H9 (cell line): ENCODE measurements at regions not wholly inside any gene's neighbourhood (a gene's known extent, or its start where the extent isn't known, plus 50 kb on each side); places are given as distances from the start of the nearest gene placed in this dataset.

Experiments used
- DNase-seq: peaks from one replicate; pipeline ENCODE4 v3.0.0-alpha.2; 2017
- H2AFZ ChIP-seq: one replicate; pipeline ENCODE4 v1.6.1; 2013; ENCODE audit warnings: mild to moderate bottlenecking, low read length, control low read depth, moderate library complexity
- H2AK5ac ChIP-seq: 2 replicates; pipeline ENCODE4 v1.6.1; 2013; ENCODE audit warnings: low read length, control low read depth, mixed read lengths; ENCODE audit not compliant: insufficient read length
- H2BK120ac ChIP-seq: one replicate; pipeline ENCODE4 v1.6.1; 2013; ENCODE audit warnings: low read depth, mild to moderate bottlenecking, low read length, control low read depth, inconsistent platforms; ENCODE audit not compliant: poor library complexity, severe bottlenecking
- H2BK12ac ChIP-seq: 2 replicates; pipeline ENCODE4 v1.6.1; 2013; ENCODE audit warnings: low read length, control low read depth, mixed read lengths, low read depth; ENCODE audit not compliant: insufficient read length
- H2BK15ac ChIP-seq: 2 replicates; pipeline ENCODE4 v1.6.1; 2013; ENCODE audit warnings: low read depth, low read length, control low read depth
- H2BK20ac ChIP-seq: one replicate; pipeline ENCODE4 v1.6.1; 2013; ENCODE audit warnings: low read depth, mild to moderate bottlenecking, low read length, control low read depth, inconsistent platforms; ENCODE audit not compliant: poor library complexity, severe bottlenecking
- H2BK5ac ChIP-seq: 2 replicates; pipeline ENCODE4 v1.6.1; 2013; ENCODE audit warnings: low read length, control low read depth, mixed read lengths; ENCODE audit not compliant: insufficient read length
- H3K14ac ChIP-seq: 2 replicates; pipeline ENCODE4 v1.6.1; 2013; ENCODE audit warnings: low read length, control low read depth; ENCODE audit not compliant: insufficient read depth
- H3K18ac ChIP-seq: 2 replicates; pipeline ENCODE4 v1.6.1; 2013; ENCODE audit warnings: low read depth, mild to moderate bottlenecking, mixed read lengths, low read length, control low read depth; ENCODE audit not compliant: insufficient read length
- H3K23ac ChIP-seq: 2 replicates; pipeline ENCODE4 v1.6.1; 2013; ENCODE audit warnings: low read length, control low read depth, mixed read lengths, low read depth; ENCODE audit not compliant: insufficient read length
- H3K23me2 ChIP-seq: 2 replicates; pipeline ENCODE4 v1.6.1; 2013; ENCODE audit warnings: low read depth, mild to moderate bottlenecking, mixed read lengths, low read length, control low read depth; ENCODE audit not compliant: insufficient read length, poor library complexity, severe bottlenecking
- H3K27ac ChIP-seq: 2 replicates; pipeline ENCODE4 v1.5.1; 2013; ENCODE audit warnings: low read length, control low read depth, mixed read lengths, low read depth; ENCODE audit not compliant: insufficient read length
- H3K27me3 ChIP-seq: 2 replicates; pipeline ENCODE4 v1.6.1; 2013; ENCODE audit warnings: low read length, control low read depth, inconsistent platforms; ENCODE audit not compliant: insufficient read depth
- H3K4ac ChIP-seq: 2 replicates; pipeline ENCODE4 v1.6.1; 2013; ENCODE audit warnings: low read depth, mild to moderate bottlenecking, control low read depth, inconsistent platforms, low read length, moderate library complexity
- H3K4me1 ChIP-seq: 2 replicates; pipeline ENCODE4 v1.6.1; 2013; ENCODE audit warnings: low read length, control low read depth, inconsistent platforms; ENCODE audit not compliant: insufficient read depth
- H3K4me2 ChIP-seq: 2 replicates; pipeline ENCODE4 v1.6.1; 2013; ENCODE audit warnings: low read length, control low read depth, mixed read lengths; ENCODE audit not compliant: insufficient read length, insufficient read depth
- H3K56ac ChIP-seq: 2 replicates; pipeline ENCODE4 v1.6.1; 2013; ENCODE audit warnings: low read depth, mild to moderate bottlenecking, mixed read lengths, low read length, control low read depth; ENCODE audit not compliant: insufficient read length
- H3K79me1 ChIP-seq: 2 replicates; pipeline ENCODE4 v1.6.1; 2013; ENCODE audit warnings: low read depth, mild to moderate bottlenecking, moderate library complexity, low read length, control low read depth, inconsistent platforms; ENCODE audit not compliant: insufficient read depth, poor library complexity, severe bottlenecking
- H3K79me2 ChIP-seq: 2 replicates; pipeline ENCODE4 v1.6.1; 2013; ENCODE audit warnings: low read length, control low read depth, inconsistent platforms; ENCODE audit not compliant: insufficient read depth
- H3K9ac ChIP-seq: 2 replicates; pipeline ENCODE4 v1.6.1; 2013; ENCODE audit warnings: low read length, control low read depth, mixed read lengths; ENCODE audit not compliant: insufficient read length; ENCODE audit errors: extremely low read depth
- H3K9me3 ChIP-seq: one replicate; pipeline ENCODE4 v1.6.1; 2013; ENCODE audit warnings: low read depth, low read length, inconsistent platforms; ENCODE audit not compliant: control insufficient read depth
- H3T11ph ChIP-seq: one replicate; pipeline ENCODE4 v1.6.1; 2013; ENCODE audit warnings: mild to moderate bottlenecking, low read length, control low read depth, inconsistent platforms
- H4K20me1 ChIP-seq: one replicate; pipeline ENCODE4 v1.6.1; 2013; ENCODE audit not compliant: control insufficient read depth, insufficient read length, insufficient read depth
- H4K5ac ChIP-seq: 2 replicates; pipeline ENCODE4 v1.6.1; 2013; ENCODE audit warnings: low read depth, mild to moderate bottlenecking, mixed read lengths, low read length, control low read depth; ENCODE audit not compliant: insufficient read length
- H4K8ac ChIP-seq: replicated peaks from 2 replicates; pipeline ENCODE4 v1.6.1; 2013; ENCODE audit warnings: low read length, control low read depth, mixed read lengths, low read depth; ENCODE audit not compliant: insufficient read length
- H4K91ac ChIP-seq: 2 replicates; pipeline ENCODE4 v1.6.1; 2013; ENCODE audit warnings: low read depth, mild to moderate bottlenecking, moderate library complexity, mixed read lengths, low read length, control low read depth; ENCODE audit not compliant: insufficient read length
- H3K27ac Mint-ChIP-seq, 3 experiments: 2 replicates in 2 of 3; 3 replicates in 1 of 3; pipeline ENCODE4 v1.8.0; 2020 to 2021; ENCODE audit warnings: mixed read lengths in 3 of 3, mild to moderate bottlenecking in 1 of 3, moderate library complexity in 1 of 3
- H3K27me3 Mint-ChIP-seq: 2 replicates; pipeline ENCODE4 v1.8.0; 2021; ENCODE audit warnings: low read depth, mild to moderate bottlenecking, moderate library complexity, mixed read lengths
- H3K36me3 Mint-ChIP-seq, 3 experiments: 2 replicates in 2 of 3; 3 replicates in 1 of 3; pipeline ENCODE4 v1.8.0; 2020 to 2021; ENCODE audit warnings: low read depth in 3 of 3, mixed read lengths in 3 of 3; ENCODE audit not compliant: insufficient read depth in 1 of 3
- H3K4me1 Mint-ChIP-seq, 2 experiments: 2 replicates each; pipeline ENCODE4 v1.8.0; 2020; ENCODE audit warnings: mixed read lengths in 2 of 2
- H3K4me3 Mint-ChIP-seq, 2 experiments: 2 replicates in 1 of 2; 3 replicates in 1 of 2; pipeline ENCODE4 v1.8.0; 2020 to 2021; ENCODE audit warnings: mild to moderate bottlenecking in 2 of 2, mixed read lengths in 2 of 2, moderate library complexity in 1 of 2
- H3K9me3 Mint-ChIP-seq, 2 experiments: 2 replicates in 1 of 2; 3 replicates in 1 of 2; pipeline ENCODE4 v1.8.0; 2020; ENCODE audit warnings: mild to moderate bottlenecking in 2 of 2, mixed read lengths in 2 of 2, moderate library complexity in 1 of 2
- WGBS: extraction: QIAGEN DNeasy Blood & Tissue Kit; methylation state at CpG from one replicate; pipeline ENCODE4 v1.1.7; 2013; ENCODE audit warnings: missing lambda C conversion rate, low lambda C conversion rate, mixed read lengths; ENCODE audit not compliant: insufficient read length; ENCODE audit errors: extremely low coverage; 5-methylcytosine and 5-hydroxymethylcytosine counted together
- TF ChIP-seq, protein P1 (sequence below): fragments of 200-600 bp; sonication (generic); conservative IDR thresholded peaks from 3 replicates; pipeline ENCODE4 v1.8.0; 2021; ENCODE audit warnings: antibody characterized with exemption, mild to moderate bottlenecking

DNA sequence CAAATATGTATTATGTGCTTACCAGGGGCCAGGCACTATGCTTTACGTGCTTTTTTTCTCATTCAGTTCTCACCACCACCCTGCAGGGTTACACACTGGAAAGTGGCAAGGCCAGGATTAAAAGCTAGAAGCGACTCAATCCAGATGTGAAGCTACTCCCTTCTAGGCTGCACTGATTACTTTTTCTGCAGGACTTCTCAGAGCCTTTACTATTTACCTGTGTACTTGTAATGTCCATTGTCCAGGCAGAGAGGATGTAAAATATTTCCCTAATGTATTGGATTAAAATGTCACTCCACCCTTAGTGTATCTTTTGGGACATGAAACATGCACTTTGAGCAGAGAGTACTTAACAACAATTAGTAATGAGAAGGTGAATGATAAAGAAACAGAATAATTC, 287.5 kb upstream of the EEF2KMT start:
- no peak overlapping the region for H2BK20ac ChIP-seq
- H2AK5ac ChIP-seq: no peak overlapping the region
- H3K79me2 ChIP-seq: no peaks in the 10 kb centered on the region
- H4K8ac ChIP-seq: no peak overlapping the region
- H3K14ac ChIP-seq: no peak overlapping the region
- no peaks in the 10 kb centered on the region for H4K20me1 ChIP-seq
- no peak overlapping the region for H2BK120ac ChIP-seq
- H3K23me2 ChIP-seq: no peaks in the 10 kb centered on the region
- DNase-seq: no peak
- no peak overlapping the region for H2BK5ac ChIP-seq
- no peaks in the 10 kb centered on the region for H3K27me3 ChIP-seq
- H3K23ac ChIP-seq: no peak overlapping the region
- H3K79me1 ChIP-seq: no peaks in the 10 kb centered on the region
- no peak overlapping the region for H3K4ac ChIP-seq
- peaks cover 0 to 6% (median 5%) of the 10 kb centered on the region in 3 experiments; a peak in 5 of 7 replicates for H3K36me3 Mint-ChIP-seq
- no peak overlapping the region for H3K9ac ChIP-seq
- no peaks in the 10 kb centered on the region for H3K9me3 ChIP-seq
- H3K27ac Mint-ChIP-seq: no peak overlapping the region
- TF ChIP-seq, protein P1, sequence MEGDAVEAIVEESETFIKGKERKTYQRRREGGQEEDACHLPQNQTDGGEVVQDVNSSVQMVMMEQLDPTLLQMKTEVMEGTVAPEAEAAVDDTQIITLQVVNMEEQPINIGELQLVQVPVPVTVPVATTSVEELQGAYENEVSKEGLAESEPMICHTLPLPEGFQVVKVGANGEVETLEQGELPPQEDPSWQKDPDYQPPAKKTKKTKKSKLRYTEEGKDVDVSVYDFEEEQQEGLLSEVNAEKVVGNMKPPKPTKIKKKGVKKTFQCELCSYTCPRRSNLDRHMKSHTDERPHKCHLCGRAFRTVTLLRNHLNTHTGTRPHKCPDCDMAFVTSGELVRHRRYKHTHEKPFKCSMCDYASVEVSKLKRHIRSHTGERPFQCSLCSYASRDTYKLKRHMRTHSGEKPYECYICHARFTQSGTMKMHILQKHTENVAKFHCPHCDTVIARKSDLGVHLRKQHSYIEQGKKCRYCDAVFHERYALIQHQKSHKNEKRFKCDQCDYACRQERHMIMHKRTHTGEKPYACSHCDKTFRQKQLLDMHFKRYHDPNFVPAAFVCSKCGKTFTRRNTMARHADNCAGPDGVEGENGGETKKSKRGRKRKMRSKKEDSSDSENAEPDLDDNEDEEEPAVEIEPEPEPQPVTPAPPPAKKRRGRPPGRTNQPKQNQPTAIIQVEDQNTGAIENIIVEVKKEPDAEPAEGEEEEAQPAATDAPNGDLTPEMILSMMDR: no peak
- no peak overlapping the region for H2AFZ ChIP-seq
- H4K5ac ChIP-seq: no peak overlapping the region
- no peak overlapping the region for H3K27ac ChIP-seq
- no peak overlapping the region for H3T11ph ChIP-seq
- no peak overlapping the region for H2BK12ac ChIP-seq
- no peaks in the 10 kb centered on the region for H3K4me1 ChIP-seq
- H4K91ac ChIP-seq: no peak overlapping the region
- no peak overlapping the region for H3K4me2 ChIP-seq
- no CpG with 5 or more reads among the region's 2 CpGs for WGBS
- H2BK15ac ChIP-seq: no peak overlapping the region
- H3K4me1 Mint-ChIP-seq: peaks cover 11 to 20% of the 10 kb centered on the region in 2 experiments
- no peaks in the 10 kb centered on the region; the same call in 1 of the 2 replicates for H3K27me3 Mint-ChIP-seq
- no peak overlapping the region for H3K18ac ChIP-seq
- peaks cover 5 to 6% of the 10 kb centered on the region in 2 experiments; a peak in 4 of 5 replicates for H3K9me3 Mint-ChIP-seq
- no peak overlapping the region for H3K56ac ChIP-seq
- H3K4me3 Mint-ChIP-seq: no peak overlapping the region
